NCI-H1105 (cell line): ENCODE measurements at regions not wholly inside any gene's neighbourhood (a gene's known extent, or its start where the extent isn't known, plus 50 kb on each side); places are given as distances from the start of the nearest gene placed in this dataset.
"Not testable (repeated sequence)": the region's sequence is repeated elsewhere in the genome, so short reads cannot be mapped to it uniquely, and the experiment has no call there.

Source experiments
- DNase-seq: peaks from one replicate; lab custom pipeline; 2025; lab: John Stamatoyannopoulos, UW

DNA sequence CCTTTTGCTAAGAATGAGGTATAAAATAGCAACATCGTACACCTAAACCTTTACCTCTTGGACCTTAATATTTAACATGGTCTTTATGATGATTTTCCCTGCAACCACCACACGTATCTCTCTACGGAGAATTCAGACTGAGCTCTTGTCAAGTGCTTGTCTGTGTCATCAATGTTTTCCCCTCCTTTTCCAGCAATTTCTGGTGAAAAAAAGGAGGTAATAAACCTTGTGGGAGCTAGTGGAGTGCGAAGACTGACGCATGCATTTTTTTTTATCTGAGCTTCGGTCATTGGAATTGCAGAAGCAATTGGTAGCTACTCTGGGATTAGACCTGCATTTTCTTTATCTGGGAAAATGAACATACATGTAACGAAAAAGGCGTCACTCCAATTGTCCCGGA is 527.6 kb downstream of the TMEM114 start:
- no peak for DNase-seq

GRCh38 chr16:8055761-8056160 is 534.5 kb downstream of the TMEM114 start:
- DNase-seq: no peak

- no peak for DNase-seq
Measured at GRCh38 chr16:8053437-8053836, 536.9 kb downstream of the TMEM114 start.

DNA sequence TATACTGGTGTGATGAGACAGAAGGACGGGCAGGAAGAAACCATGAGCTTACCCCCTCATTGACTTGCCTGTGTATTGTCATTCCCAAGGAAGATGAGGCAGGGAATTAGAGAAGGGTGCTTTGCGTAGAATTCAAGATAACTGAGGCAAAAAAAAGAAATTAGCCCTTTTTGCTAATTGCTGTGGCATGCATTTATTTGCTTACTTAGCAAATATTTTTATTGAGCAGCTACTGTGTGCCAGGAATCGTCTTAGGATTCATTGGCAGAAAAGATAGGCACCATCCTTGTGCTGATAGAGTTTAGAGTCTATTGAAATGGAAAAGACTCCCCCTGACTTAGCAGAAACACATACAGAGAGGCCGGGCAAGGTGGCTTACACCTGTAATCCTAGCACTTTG is 541.9 kb downstream of the TMEM114 start:
- no peak for DNase-seq

DNA sequence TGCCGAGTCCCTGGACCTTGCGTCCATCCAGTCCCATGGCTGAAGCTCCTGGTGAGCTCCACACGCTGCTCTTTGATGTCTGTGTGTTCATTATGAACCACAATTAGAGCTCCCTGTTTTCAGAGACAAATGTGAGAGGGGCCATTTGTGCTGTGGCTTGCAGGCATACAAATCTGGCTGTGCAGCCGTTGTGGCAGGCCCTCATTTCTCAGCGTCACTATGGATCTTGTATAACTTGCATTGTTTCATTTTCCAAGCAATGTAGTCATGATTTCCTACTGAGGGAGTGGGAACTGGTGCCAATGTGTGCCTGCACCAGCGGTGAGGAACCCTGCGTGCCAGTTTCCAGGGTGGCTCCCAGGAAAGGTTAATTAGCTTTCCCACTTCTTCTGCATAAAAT is 542.6 kb downstream of the TMEM114 start:
- no peak for DNase-seq

GRCh38 chr16:8044796-8045195 is 545.5 kb downstream of the TMEM114 start:
- DNase-seq: no peak

DNA sequence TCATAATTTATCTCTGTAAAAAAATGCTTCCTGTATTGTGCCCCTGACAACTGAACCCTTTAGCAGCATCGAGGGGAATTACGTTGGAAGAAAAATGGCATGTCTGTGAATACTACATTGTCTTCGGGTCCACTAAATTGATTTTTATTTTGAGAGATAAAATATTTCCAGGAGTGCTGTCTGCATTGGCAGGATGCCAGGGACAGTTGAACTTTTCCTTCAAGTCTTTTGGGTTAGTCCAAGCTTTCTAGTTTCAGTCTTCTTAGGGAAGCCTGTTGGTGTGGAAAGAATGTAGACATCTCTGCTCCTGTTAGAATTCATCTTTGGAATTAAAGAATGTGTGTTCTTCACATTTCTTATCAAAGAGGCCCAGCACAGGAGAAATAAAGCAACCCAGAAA is 557.9 kb downstream of the TMEM114 start:
- DNase-seq: no peak

- not testable (repeated sequence) for DNase-seq
Measured at GRCh38 chr16:8030004-8030403, 560.3 kb downstream of the TMEM114 start.

DNA sequence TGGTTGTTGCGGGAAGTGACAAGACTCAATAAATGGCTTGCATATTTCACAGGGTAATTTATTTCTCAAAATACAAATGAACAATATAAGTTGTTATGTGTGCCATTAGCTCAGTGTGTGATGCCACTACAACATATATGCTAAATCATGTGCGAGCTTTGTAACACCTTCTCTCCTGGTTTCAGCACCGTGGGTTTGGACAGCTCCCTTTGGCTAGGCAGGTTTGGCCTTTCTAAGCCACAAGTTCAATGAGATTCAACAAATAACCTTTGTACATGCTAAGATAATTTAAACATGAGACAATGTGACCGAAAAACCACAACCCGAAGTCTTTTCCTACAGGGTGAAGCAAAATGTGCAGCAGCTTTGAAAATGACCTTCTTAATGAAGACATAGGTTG is 563.9 kb downstream of the TMEM114 start:
- no peak for DNase-seq

DNA sequence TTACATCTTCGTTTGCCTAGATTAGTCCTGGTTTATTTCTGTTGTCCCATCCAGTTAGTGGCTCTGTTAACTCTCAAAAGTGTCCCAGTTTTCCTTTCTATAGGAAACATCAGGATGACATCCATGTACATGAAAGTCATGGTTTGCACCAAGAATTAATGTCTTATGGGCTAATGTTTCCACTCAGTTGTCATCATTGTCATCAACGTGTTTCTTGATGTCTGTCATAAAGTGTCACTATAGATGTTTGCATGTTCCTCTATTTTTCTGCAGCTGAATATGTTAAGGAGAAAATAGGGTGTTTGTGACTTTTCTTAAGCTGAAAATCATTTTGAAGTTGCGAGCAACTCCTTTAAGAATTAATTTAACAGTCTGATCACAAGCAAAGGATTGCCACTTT is 567.0 kb downstream of the TMEM114 start:
- no peak for DNase-seq

GRCh38 chr16:8005096-8005860 is 585.0 kb downstream of the TMEM114 start:
- no peak for DNase-seq

DNA sequence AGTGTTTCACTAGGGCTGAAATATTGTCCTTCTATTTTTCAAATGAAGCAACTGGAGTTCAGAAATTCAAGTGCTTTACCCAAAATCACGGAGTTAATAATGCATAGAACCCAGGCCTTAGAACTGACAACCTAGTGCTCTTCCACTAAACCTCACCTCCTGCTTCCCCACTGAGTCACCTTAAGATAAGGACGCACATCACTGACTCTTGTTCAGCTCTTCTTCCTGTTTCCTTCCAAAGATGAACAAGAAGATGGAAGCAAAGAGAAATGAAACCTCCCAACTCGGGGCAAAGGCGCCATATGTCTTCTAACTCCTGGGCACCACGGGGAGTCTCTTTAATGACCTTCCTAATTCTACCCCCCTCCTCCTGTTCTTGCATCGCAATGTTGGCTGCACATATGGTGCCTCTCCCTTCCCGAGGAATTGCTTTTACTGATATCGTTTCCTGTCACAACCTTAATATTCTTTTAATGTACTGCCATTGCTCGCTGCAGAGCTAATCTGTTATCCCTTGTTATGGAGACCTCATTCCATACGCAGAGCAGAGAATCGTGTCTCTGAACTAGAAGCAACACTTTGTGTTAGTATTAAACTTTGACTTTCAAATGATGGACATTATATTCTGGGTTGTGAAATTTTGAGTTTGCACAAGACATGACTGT is 591.4 kb downstream of the TMEM114 start:
- no peak for DNase-seq

- no peak for DNase-seq
Measured at GRCh38 chr16:7997966-7998365, 592.3 kb downstream of the TMEM114 start.

DNA sequence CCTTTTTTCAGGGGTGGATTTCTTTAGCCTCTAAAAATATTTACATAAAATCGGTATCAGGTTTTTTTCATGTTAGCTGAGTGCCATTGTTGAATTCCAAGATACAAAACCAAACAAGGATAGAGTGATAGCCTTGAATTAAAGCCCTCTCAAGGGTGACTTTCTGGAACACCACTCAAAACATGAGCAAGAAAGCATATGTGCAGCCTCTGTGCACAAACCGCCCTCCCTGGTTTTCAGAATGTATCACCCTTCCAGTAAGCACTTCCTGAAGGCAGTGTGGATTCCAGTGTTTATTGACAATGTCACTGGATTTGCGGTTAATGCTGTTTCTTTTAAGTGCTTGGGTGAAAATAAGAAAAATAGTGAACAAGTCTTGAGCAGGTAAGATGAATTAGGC is 597.7 kb downstream of the TMEM114 start:
- DNase-seq: no peak

DNA sequence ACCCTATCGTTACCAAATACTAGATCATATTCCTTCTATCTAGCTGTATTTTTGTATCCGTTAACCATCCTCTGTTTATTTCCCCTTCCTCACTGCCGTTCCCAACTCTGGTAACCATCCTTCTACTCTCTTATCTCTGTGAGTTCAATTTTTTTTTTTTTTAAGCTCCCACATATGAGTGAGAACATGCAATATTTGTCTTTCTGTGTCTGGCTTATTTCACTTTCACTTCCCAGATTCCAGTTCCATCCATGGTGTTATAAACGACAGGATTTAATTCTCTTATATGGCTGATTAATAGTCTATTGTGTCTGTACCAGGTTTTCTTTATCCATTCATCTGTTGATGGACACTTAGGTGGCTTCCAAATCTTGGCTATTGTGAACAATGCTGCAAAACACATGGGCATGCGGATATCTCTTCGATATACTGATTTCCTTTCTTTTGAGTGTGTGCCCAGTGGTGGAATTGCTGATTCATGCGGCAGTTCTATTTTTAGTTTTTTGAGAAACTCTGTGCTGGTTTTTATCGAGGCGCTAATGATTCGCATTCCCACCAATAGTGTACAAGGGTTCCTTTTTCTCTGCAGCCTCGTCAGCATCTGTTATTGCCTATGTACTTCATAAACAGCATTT is 599.6 kb downstream of the TMEM114 start:
- DNase-seq: no peak

DNA sequence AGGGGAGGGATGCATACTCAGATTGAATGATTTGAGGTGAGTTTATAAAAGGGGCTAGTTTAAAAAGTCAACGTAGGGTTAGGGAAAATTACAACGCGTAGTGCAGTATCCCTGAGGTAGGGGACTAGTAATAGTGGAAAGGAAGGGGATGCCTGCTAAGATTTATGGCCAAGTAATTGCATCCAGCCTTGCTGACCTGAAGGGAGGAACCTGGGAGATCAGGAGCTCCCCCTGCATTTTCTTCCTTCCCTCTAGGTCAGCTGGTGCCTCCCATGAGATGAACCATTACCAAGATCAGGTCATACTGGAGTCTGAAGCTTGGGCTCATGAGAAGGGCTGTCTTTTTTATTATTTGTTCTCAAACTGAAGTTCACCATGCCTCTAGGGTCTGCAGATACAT is 606.6 kb downstream of the TMEM114 start:
- DNase-seq: no peak

- no peak for DNase-seq
Measured at GRCh38 chr16:7980133-7980483, 610.2 kb downstream of the TMEM114 start.

GRCh38 chr16:7979448-7980132 is 610.7 kb downstream of the TMEM114 start:
- no peak for DNase-seq

- DNase-seq: peak; percentile 3
Measured at GRCh38 chr16:7976563-7976962, 613.7 kb downstream of the TMEM114 start.

- DNase-seq: no peak
Measured at GRCh38 chr16:7976125-7976524, 614.2 kb downstream of the TMEM114 start.

DNA sequence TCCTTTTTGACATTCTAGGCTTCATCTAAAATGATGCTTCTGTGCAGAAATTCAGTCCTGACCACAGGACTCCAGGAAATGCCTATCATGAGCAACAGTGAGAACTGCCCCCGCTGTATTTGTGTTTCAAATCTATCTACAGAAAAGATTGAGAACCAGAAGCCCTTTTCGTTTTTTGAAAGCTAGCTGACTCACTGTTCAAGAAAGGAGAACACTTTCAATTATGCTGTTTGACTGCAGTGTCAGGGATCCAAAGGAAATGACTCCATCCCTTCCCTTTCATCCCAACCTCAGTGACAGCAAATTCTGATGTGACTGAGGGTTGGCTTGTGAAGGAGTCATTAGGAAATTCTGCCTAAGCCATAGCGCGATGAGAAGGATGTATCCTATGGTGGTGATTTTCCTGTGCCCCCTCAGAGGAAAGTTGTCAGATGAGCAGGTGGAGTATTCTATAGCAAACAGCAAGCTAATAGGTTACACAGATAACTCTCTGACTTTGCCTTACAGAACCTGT is 622.3 kb downstream of the TMEM114 start:
- DNase-seq: no peak

- DNase-seq: no peak
Measured at GRCh38 chr16:7964744-7965143, 625.6 kb downstream of the TMEM114 start.

DNA sequence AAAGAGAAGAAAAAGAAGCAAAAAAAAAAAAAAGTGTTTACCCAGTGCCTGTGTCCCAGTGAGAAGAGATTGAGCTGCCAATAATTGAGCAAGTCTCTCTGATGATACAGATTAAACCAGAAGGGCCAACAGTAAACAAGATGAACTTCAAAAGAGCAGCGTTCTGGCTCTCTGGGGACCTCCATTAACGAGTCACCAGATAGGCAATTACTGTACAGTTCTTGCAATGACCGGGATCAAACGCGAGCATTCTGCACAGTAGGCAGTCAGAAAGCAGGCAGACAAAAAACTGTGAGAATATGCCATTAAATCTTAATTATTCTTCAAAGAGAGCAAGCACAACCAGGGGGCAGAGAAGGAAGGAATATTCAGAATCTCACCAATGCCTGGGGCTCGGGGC is 626.1 kb downstream of the TMEM114 start:
- no peak for DNase-seq
